ENCODE measurements at regions not wholly inside any gene's neighbourhood (a gene's known extent, or its start where the extent isn't known, plus 50 kb on each side); places are given as distances from the start of the nearest gene placed in this dataset.

GRCh38 chr9:135198586-135199285 lies 111.3 kb downstream of the OLFM1 start:
- Mint-ChIP-seq H3K36me3 (ENCODE audit: insufficient read depth, unreplicated experiment) (no peaks in the 10 kb centered on the region), H3K27me3 (ENCODE audit: insufficient read depth, unreplicated experiment) (peaks cover 8% of the 10 kb centered on the region), H3K4me1 (ENCODE audit: low read depth, unreplicated experiment) (no peaks in the 10 kb centered on the region), H3K4me3 (ENCODE audit: unreplicated experiment) (no peak overlapping the region), H3K27ac (ENCODE audit: unreplicated experiment) (no peak overlapping the region), H3K9me3 (ENCODE audit: unreplicated experiment) (no peaks in the 10 kb centered on the region)
- Histone ChIP-seq H3K9me3 (no peaks in the 10 kb centered on the region), H3K4me1 (no peaks in the 10 kb centered on the region), H3K27me3 (replicated peaks; ENCODE audit: control insufficient read depth, insufficient read depth, low read length) (no peaks in the 10 kb centered on the region), H3K4me3 (ENCODE audit: low read depth, low read length) (no peak overlapping the region), H3K36me3 (ENCODE audit: control insufficient read depth, insufficient read depth, low read length) (no peaks in the 10 kb centered on the region)
- ChIA-PET POLR2A (no interaction called here), CTCF (no interaction called here)
- intact Hi-C loops (cut with micrococcal nuclease; ENCODE audit: unreplicated experiment): no loop called here
- no TSS peak for BruUV-seq (replicated peaks)
- no peak for TF ChIP-seq CTCF (IDR thresholded peaks at IDR 0.05; ENCODE audit: insufficient read depth in 1 of 2, low read depth in 1 of 2, low read length in 1 of 2, severe bottlenecking in 1 of 2, unreplicated experiment in 1 of 2)
- no peak for DNase-seq

GRCh38 chr9:135199489-135199888 lies 112.0 kb downstream of the OLFM1 start:
- Histone ChIP-seq H3K36me3 (ENCODE audit: control insufficient read depth, insufficient read depth, low read length) (no peaks in the 10 kb centered on the region), H3K4me1 (no peaks in the 10 kb centered on the region), H3K27me3 (replicated peaks; ENCODE audit: control insufficient read depth, insufficient read depth, low read length) (no peaks in the 10 kb centered on the region), H3K4me3 (ENCODE audit: low read depth, low read length) (no peak overlapping the region), H3K9me3 (no peaks in the 10 kb centered on the region)
- Mint-ChIP-seq H3K4me1 (ENCODE audit: low read depth, unreplicated experiment) (no peaks in the 10 kb centered on the region), H3K36me3 (ENCODE audit: insufficient read depth, unreplicated experiment) (no peaks in the 10 kb centered on the region), H3K9me3 (ENCODE audit: unreplicated experiment) (no peaks in the 10 kb centered on the region), H3K27me3 (ENCODE audit: insufficient read depth, unreplicated experiment) (peaks cover 8% of the 10 kb centered on the region), H3K27ac (ENCODE audit: unreplicated experiment) (no peak overlapping the region), H3K4me3 (ENCODE audit: unreplicated experiment) (no peak overlapping the region)
- intact Hi-C loops (cut with micrococcal nuclease; ENCODE audit: unreplicated experiment): no loop called here
- ChIA-PET POLR2A (no interaction called here), CTCF (no interaction called here)
- no TSS peak for BruUV-seq (replicated peaks)
- DNase-seq: no peak
- no peak for TF ChIP-seq CTCF (IDR thresholded peaks at IDR 0.05; ENCODE audit: insufficient read depth in 1 of 2, low read depth in 1 of 2, low read length in 1 of 2, severe bottlenecking in 1 of 2, unreplicated experiment in 1 of 2)

GRCh38 chr9:135201711-135202110 lies 114.2 kb downstream of the OLFM1 start:
- Mint-ChIP-seq H3K27ac (ENCODE audit: unreplicated experiment) (no peak overlapping the region), H3K27me3 (ENCODE audit: insufficient read depth, unreplicated experiment) (peaks cover 8% of the 10 kb centered on the region), H3K9me3 (ENCODE audit: unreplicated experiment) (no peaks in the 10 kb centered on the region), H3K4me3 (ENCODE audit: unreplicated experiment) (no peak overlapping the region), H3K4me1 (ENCODE audit: low read depth, unreplicated experiment) (no peaks in the 10 kb centered on the region), H3K36me3 (ENCODE audit: insufficient read depth, unreplicated experiment) (no peaks in the 10 kb centered on the region)
- no peak for DNase-seq
- TF ChIP-seq CTCF (IDR thresholded peaks at IDR 0.05; ENCODE audit: insufficient read depth in 1 of 2, low read depth in 1 of 2, low read length in 1 of 2, severe bottlenecking in 1 of 2, unreplicated experiment in 1 of 2): no peak
- H3K4me1 ChIP-seq: no peaks in the 10 kb centered on the region
- no peaks in the 10 kb centered on the region for H3K27me3 ChIP-seq (replicated peaks; ENCODE audit: control insufficient read depth, insufficient read depth, low read length)
- no peaks in the 10 kb centered on the region for H3K36me3 ChIP-seq (ENCODE audit: control insufficient read depth, insufficient read depth, low read length)
- no peaks in the 10 kb centered on the region for H3K9me3 ChIP-seq
- CTCF ChIA-PET: no interaction called here
- H3K4me3 ChIP-seq (ENCODE audit: low read depth, low read length): no peak overlapping the region
- intact Hi-C loops (cut with micrococcal nuclease; ENCODE audit: unreplicated experiment): no loop called here
- POLR2A ChIA-PET: no interaction called here
- no TSS peak for BruUV-seq (replicated peaks)

All from Caco-2 (cell line).